H9 (cell line): ENCODE measurements at regions not wholly inside any gene's neighbourhood (a gene's known extent, or its start where the extent isn't known, plus 50 kb on each side); places are given as distances from the start of the nearest gene placed in this dataset.

Source experiments
- DNase-seq: peaks from one replicate; pipeline ENCODE4 v3.0.0-alpha.2; 2017
- H2AFZ ChIP-seq: one replicate; pipeline ENCODE4 v1.6.1; 2013; ENCODE audit warnings: mild to moderate bottlenecking, low read length, control low read depth, moderate library complexity
- H2AK5ac ChIP-seq: 2 replicates; pipeline ENCODE4 v1.6.1; 2013; ENCODE audit warnings: low read length, control low read depth, mixed read lengths; ENCODE audit not compliant: insufficient read length
- H2BK120ac ChIP-seq: one replicate; pipeline ENCODE4 v1.6.1; 2013; ENCODE audit warnings: low read depth, mild to moderate bottlenecking, low read length, control low read depth, inconsistent platforms; ENCODE audit not compliant: poor library complexity, severe bottlenecking
- H2BK12ac ChIP-seq: 2 replicates; pipeline ENCODE4 v1.6.1; 2013; ENCODE audit warnings: low read length, control low read depth, mixed read lengths, low read depth; ENCODE audit not compliant: insufficient read length
- H2BK15ac ChIP-seq: 2 replicates; pipeline ENCODE4 v1.6.1; 2013; ENCODE audit warnings: low read depth, low read length, control low read depth
- H2BK20ac ChIP-seq: one replicate; pipeline ENCODE4 v1.6.1; 2013; ENCODE audit warnings: low read depth, mild to moderate bottlenecking, low read length, control low read depth, inconsistent platforms; ENCODE audit not compliant: poor library complexity, severe bottlenecking
- H2BK5ac ChIP-seq: 2 replicates; pipeline ENCODE4 v1.6.1; 2013; ENCODE audit warnings: low read length, control low read depth, mixed read lengths; ENCODE audit not compliant: insufficient read length
- H3K14ac ChIP-seq: 2 replicates; pipeline ENCODE4 v1.6.1; 2013; ENCODE audit warnings: low read length, control low read depth; ENCODE audit not compliant: insufficient read depth
- H3K18ac ChIP-seq: 2 replicates; pipeline ENCODE4 v1.6.1; 2013; ENCODE audit warnings: low read depth, mild to moderate bottlenecking, mixed read lengths, low read length, control low read depth; ENCODE audit not compliant: insufficient read length
- H3K23ac ChIP-seq: 2 replicates; pipeline ENCODE4 v1.6.1; 2013; ENCODE audit warnings: low read length, control low read depth, mixed read lengths, low read depth; ENCODE audit not compliant: insufficient read length
- H3K23me2 ChIP-seq: 2 replicates; pipeline ENCODE4 v1.6.1; 2013; ENCODE audit warnings: low read depth, mild to moderate bottlenecking, mixed read lengths, low read length, control low read depth; ENCODE audit not compliant: insufficient read length, poor library complexity, severe bottlenecking
- H3K27ac ChIP-seq: 2 replicates; pipeline ENCODE4 v1.5.1; 2013; ENCODE audit warnings: low read length, control low read depth, mixed read lengths, low read depth; ENCODE audit not compliant: insufficient read length
- H3K27me3 ChIP-seq: 2 replicates; pipeline ENCODE4 v1.6.1; 2013; ENCODE audit warnings: low read length, control low read depth, inconsistent platforms; ENCODE audit not compliant: insufficient read depth
- H3K4ac ChIP-seq: 2 replicates; pipeline ENCODE4 v1.6.1; 2013; ENCODE audit warnings: low read depth, mild to moderate bottlenecking, control low read depth, inconsistent platforms, low read length, moderate library complexity
- H3K4me1 ChIP-seq: 2 replicates; pipeline ENCODE4 v1.6.1; 2013; ENCODE audit warnings: low read length, control low read depth, inconsistent platforms; ENCODE audit not compliant: insufficient read depth
- H3K4me2 ChIP-seq: 2 replicates; pipeline ENCODE4 v1.6.1; 2013; ENCODE audit warnings: low read length, control low read depth, mixed read lengths; ENCODE audit not compliant: insufficient read length, insufficient read depth
- H3K56ac ChIP-seq: 2 replicates; pipeline ENCODE4 v1.6.1; 2013; ENCODE audit warnings: low read depth, mild to moderate bottlenecking, mixed read lengths, low read length, control low read depth; ENCODE audit not compliant: insufficient read length
- H3K79me1 ChIP-seq: 2 replicates; pipeline ENCODE4 v1.6.1; 2013; ENCODE audit warnings: low read depth, mild to moderate bottlenecking, moderate library complexity, low read length, control low read depth, inconsistent platforms; ENCODE audit not compliant: insufficient read depth, poor library complexity, severe bottlenecking
- H3K79me2 ChIP-seq: 2 replicates; pipeline ENCODE4 v1.6.1; 2013; ENCODE audit warnings: low read length, control low read depth, inconsistent platforms; ENCODE audit not compliant: insufficient read depth
- H3K9ac ChIP-seq: 2 replicates; pipeline ENCODE4 v1.6.1; 2013; ENCODE audit warnings: low read length, control low read depth, mixed read lengths; ENCODE audit not compliant: insufficient read length; ENCODE audit errors: extremely low read depth
- H3K9me3 ChIP-seq: one replicate; pipeline ENCODE4 v1.6.1; 2013; ENCODE audit warnings: low read depth, low read length, inconsistent platforms; ENCODE audit not compliant: control insufficient read depth
- H3T11ph ChIP-seq: one replicate; pipeline ENCODE4 v1.6.1; 2013; ENCODE audit warnings: mild to moderate bottlenecking, low read length, control low read depth, inconsistent platforms
- H4K20me1 ChIP-seq: one replicate; pipeline ENCODE4 v1.6.1; 2013; ENCODE audit not compliant: control insufficient read depth, insufficient read length, insufficient read depth
- H4K5ac ChIP-seq: 2 replicates; pipeline ENCODE4 v1.6.1; 2013; ENCODE audit warnings: low read depth, mild to moderate bottlenecking, mixed read lengths, low read length, control low read depth; ENCODE audit not compliant: insufficient read length
- H4K8ac ChIP-seq: replicated peaks from 2 replicates; pipeline ENCODE4 v1.6.1; 2013; ENCODE audit warnings: low read length, control low read depth, mixed read lengths, low read depth; ENCODE audit not compliant: insufficient read length
- H4K91ac ChIP-seq: 2 replicates; pipeline ENCODE4 v1.6.1; 2013; ENCODE audit warnings: low read depth, mild to moderate bottlenecking, moderate library complexity, mixed read lengths, low read length, control low read depth; ENCODE audit not compliant: insufficient read length
- H3K27ac Mint-ChIP-seq, 3 experiments: 2 replicates in 2 of 3; 3 replicates in 1 of 3; pipeline ENCODE4 v1.8.0; 2020 to 2021; ENCODE audit warnings: mixed read lengths in 3 of 3, mild to moderate bottlenecking in 1 of 3, moderate library complexity in 1 of 3
- H3K27me3 Mint-ChIP-seq: 2 replicates; pipeline ENCODE4 v1.8.0; 2021; ENCODE audit warnings: low read depth, mild to moderate bottlenecking, moderate library complexity, mixed read lengths
- H3K36me3 Mint-ChIP-seq, 3 experiments: 2 replicates in 2 of 3; 3 replicates in 1 of 3; pipeline ENCODE4 v1.8.0; 2020 to 2021; ENCODE audit warnings: low read depth in 3 of 3, mixed read lengths in 3 of 3; ENCODE audit not compliant: insufficient read depth in 1 of 3
- H3K4me1 Mint-ChIP-seq, 2 experiments: 2 replicates each; pipeline ENCODE4 v1.8.0; 2020; ENCODE audit warnings: mixed read lengths in 2 of 2
- H3K4me3 Mint-ChIP-seq, 2 experiments: 2 replicates in 1 of 2; 3 replicates in 1 of 2; pipeline ENCODE4 v1.8.0; 2020 to 2021; ENCODE audit warnings: mild to moderate bottlenecking in 2 of 2, mixed read lengths in 2 of 2, moderate library complexity in 1 of 2
- H3K9me3 Mint-ChIP-seq, 2 experiments: 2 replicates in 1 of 2; 3 replicates in 1 of 2; pipeline ENCODE4 v1.8.0; 2020; ENCODE audit warnings: mild to moderate bottlenecking in 2 of 2, mixed read lengths in 2 of 2, moderate library complexity in 1 of 2
- CTCF ChIP-seq: fragments of 200-600 bp; sonication (generic); conservative IDR thresholded peaks from 3 replicates; pipeline ENCODE4 v1.8.0; 2021; ENCODE audit warnings: antibody characterized with exemption, mild to moderate bottlenecking
- WGBS: extraction: QIAGEN DNeasy Blood & Tissue Kit; methylation state at CpG from one replicate; pipeline ENCODE4 v1.1.7; 2013; ENCODE audit warnings: missing lambda C conversion rate, low lambda C conversion rate, mixed read lengths; ENCODE audit not compliant: insufficient read length; ENCODE audit errors: extremely low coverage; 5-methylcytosine and 5-hydroxymethylcytosine counted together

GRCh38 chr3:168455814-168456213, 360.1 kb upstream of the GOLIM4 start:
- Histone ChIP-seq H2BK12ac (no peak overlapping the region), H2AK5ac (no peak overlapping the region), H3K4me2 (no peak overlapping the region), H3K79me2 (no peaks in the 10 kb centered on the region), H3K18ac (no peak overlapping the region), H3K14ac (no peak overlapping the region), H2BK5ac (no peak overlapping the region), H3K4ac (no peak overlapping the region), H2BK15ac (no peak overlapping the region), H2BK20ac (no peak overlapping the region), H3K27me3 (no peaks in the 10 kb centered on the region), H2AFZ (no peak overlapping the region), H3K23me2 (no peaks in the 10 kb centered on the region), H3K9ac (no peak overlapping the region), H4K20me1 (no peaks in the 10 kb centered on the region), H3K23ac (no peak overlapping the region), H3T11ph (no peak overlapping the region), H3K27ac (no peak overlapping the region), H4K8ac (no peak overlapping the region), H3K56ac (no peak overlapping the region), H2BK120ac (no peak overlapping the region), H3K9me3 (no peaks in the 10 kb centered on the region), H4K91ac (no peak overlapping the region), H4K5ac (no peak overlapping the region), H3K79me1 (no peaks in the 10 kb centered on the region), H3K4me1 (no peaks in the 10 kb centered on the region)
- H3K27ac Mint-ChIP-seq = no peak overlapping the region
- no CpG with 5 or more reads among the region's 5 CpGs for WGBS
- DNase-seq = no peak
- no peaks in the 10 kb centered on the region for H3K27me3 Mint-ChIP-seq
- peaks cover 0 to 7% of the 10 kb centered on the region in 2 experiments; a peak in 2 of 4 replicates for H3K4me1 Mint-ChIP-seq
- TF ChIP-seq CTCF = no peak
- no peak overlapping the region for H3K4me3 Mint-ChIP-seq
- H3K9me3 Mint-ChIP-seq = no peaks in the 10 kb centered on the region; a peak in 1 of 5 replicates
- peaks cover 0 to under 1% (median 0%) of the 10 kb centered on the region in 3 experiments; a peak in 2 of 7 replicates for H3K36me3 Mint-ChIP-seq
